A673 (cell line): ENCODE measurements at regions not wholly inside any gene's neighbourhood (a gene's known extent, or its start where the extent isn't known, plus 50 kb on each side); places are given as distances from the start of the nearest gene placed in this dataset.

Experiments used
- BruUV-seq: library from RNA; stranded (reverse); fragments of 400-500 nt; replicated peaks from 2 replicates; lab custom pipeline; 2021; lab: Mats Ljungman, UMichigan
- CTCF ChIA-PET: fragments of 300-600 bp; sonication (Branson Sonifier 250); formaldehyde crosslinking; loops from one replicate; lab custom pipeline; 2022; ENCODE audit warnings: antibody characterized with exemption; lab: Charles Lee
- POLR2A ChIA-PET: fragments of 300-600 bp; sonication (Branson Sonifier 250); formaldehyde crosslinking; loops from one replicate; lab custom pipeline; 2022; ENCODE audit warnings: antibody characterized with exemption; ENCODE audit not compliant: low non-redundant PET; lab: Charles Lee
- DNase-seq: peaks from one replicate; pipeline ENCODE4 v3.0.0-alpha.2; 2015; ENCODE audit warnings: low spot score
- H3K27ac ChIP-seq: fragments of 200-600 bp; sonication (generic); 2 replicates; pipeline ENCODE4 v1.5.1; 2016; ENCODE audit warnings: mixed run types, low read depth, mild to moderate bottlenecking, mixed read lengths, antibody characterized with exemption, low read length; ENCODE audit not compliant: poor library complexity, severe bottlenecking
- H3K27me3 ChIP-seq: fragments of 200-600 bp; sonication (generic); replicated peaks from 2 replicates; pipeline ENCODE4 v1.6.1; 2017; ENCODE audit warnings: mixed run types, low read depth, mild to moderate bottlenecking, mixed read lengths, antibody characterized with exemption, low read length; ENCODE audit not compliant: insufficient read depth, poor library complexity
- H3K36me3 ChIP-seq: fragments of 200-600 bp; sonication (generic); 2 replicates; pipeline ENCODE4 v1.6.1; 2016; ENCODE audit warnings: mixed run types, mild to moderate bottlenecking, mixed read lengths, antibody characterized with exemption, low read length; ENCODE audit not compliant: insufficient read depth, poor library complexity, severe bottlenecking
- H3K4me1 ChIP-seq: fragments of 200-600 bp; sonication (generic); 2 replicates; pipeline ENCODE4 v1.6.1; 2017; ENCODE audit warnings: mixed run types, mild to moderate bottlenecking, mixed read lengths, antibody characterized with exemption, low read length; ENCODE audit not compliant: insufficient read depth, poor library complexity, severe bottlenecking
- H3K4me3 ChIP-seq: fragments of 200-600 bp; sonication (generic); 2 replicates; pipeline ENCODE4 v1.5.1; 2016; ENCODE audit warnings: low read depth, mixed run types, mild to moderate bottlenecking, mixed read lengths, low read length; ENCODE audit not compliant: poor library complexity, severe bottlenecking
- H3K9me3 ChIP-seq: fragments of 200-600 bp; sonication (generic); 2 replicates; pipeline ENCODE4 v1.6.1; 2016; ENCODE audit warnings: mixed run types, low read depth, mild to moderate bottlenecking, mixed read lengths, antibody characterized with exemption, low read length; ENCODE audit not compliant: poor library complexity, severe bottlenecking
- CTCF ChIP-seq: fragments of 300-800, 200-600 bp; sonication (generic); conservative IDR thresholded peaks from 2 replicates; pipeline ENCODE4 v1.5.1; 2017; ENCODE audit warnings: low read depth, mild to moderate bottlenecking, antibody characterized with exemption, low read length, moderate library complexity, mixed read lengths
- EZH2 ChIP-seq: fragments of 200-600 bp; sonication (generic); IDR thresholded peaks from 2 replicates; pipeline ENCODE4 v1.6.1; 2017; ENCODE audit warnings: borderline replicate concordance, low read depth, mild to moderate bottlenecking, mixed read lengths, antibody characterized with exemption, low read length; ENCODE audit not compliant: poor library complexity, severe bottlenecking
- intact Hi-C: fragments of 100-400 bp; cut with micrococcal nuclease; formaldehyde crosslinking; loops from one replicate; pipeline ENCODE4 v1.10.0; 2022; ENCODE audit not compliant: unreplicated experiment

- no peaks in the 10 kb centered on the region for H3K27me3 ChIP-seq
- peaks cover 3% of the 10 kb centered on the region for H3K9me3 ChIP-seq
- no peak overlapping the region for H3K27ac ChIP-seq
- no peak for TF ChIP-seq EZH2
- no peak for TF ChIP-seq CTCF
- intact Hi-C loops = no loop called here
- ChIA-PET POLR2A (no interaction called here), CTCF (no interaction called here)
- DNase-seq = no peak
- H3K4me3 ChIP-seq = no peak overlapping the region
- no TSS peak for BruUV-seq
- H3K36me3 ChIP-seq = no peaks in the 10 kb centered on the region
- no peaks in the 10 kb centered on the region for H3K4me1 ChIP-seq
Observed at GRCh38 chr5:130801963-130802362, 363.1 kb downstream of the HINT1 start.

DNA sequence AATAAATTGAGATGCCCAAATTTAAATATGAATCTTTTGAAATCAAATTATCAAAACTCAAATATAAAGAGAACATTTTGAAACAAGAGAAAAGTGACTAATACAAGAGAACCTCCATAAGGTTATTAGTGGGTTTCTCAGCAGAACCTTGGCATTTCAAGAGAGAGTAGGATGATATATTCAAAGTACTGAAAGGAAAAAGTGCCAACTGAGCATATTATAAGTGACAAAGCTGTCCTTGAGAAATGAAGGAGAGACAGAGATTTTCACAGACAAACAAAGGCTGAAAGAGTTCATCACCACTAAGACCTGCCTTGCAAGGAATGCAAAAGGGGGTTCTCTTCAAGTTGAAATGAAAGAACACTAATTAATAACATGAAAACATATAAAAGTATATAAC is 366.0 kb downstream of the HINT1 start:
- Histone ChIP-seq H3K4me3 (no peak overlapping the region), H3K4me1 (no peaks in the 10 kb centered on the region), H3K27me3 (no peaks in the 10 kb centered on the region), H3K36me3 (no peaks in the 10 kb centered on the region), H3K27ac (no peak overlapping the region), H3K9me3 (peaks cover 3% of the 10 kb centered on the region)
- no TSS peak for BruUV-seq
- intact Hi-C loops = no loop called here
- CTCF ChIA-PET = no interaction called here
- DNase-seq = no peak
- POLR2A ChIA-PET = no interaction called here
- TF ChIP-seq CTCF = no peak
- no peak for TF ChIP-seq EZH2

DNA sequence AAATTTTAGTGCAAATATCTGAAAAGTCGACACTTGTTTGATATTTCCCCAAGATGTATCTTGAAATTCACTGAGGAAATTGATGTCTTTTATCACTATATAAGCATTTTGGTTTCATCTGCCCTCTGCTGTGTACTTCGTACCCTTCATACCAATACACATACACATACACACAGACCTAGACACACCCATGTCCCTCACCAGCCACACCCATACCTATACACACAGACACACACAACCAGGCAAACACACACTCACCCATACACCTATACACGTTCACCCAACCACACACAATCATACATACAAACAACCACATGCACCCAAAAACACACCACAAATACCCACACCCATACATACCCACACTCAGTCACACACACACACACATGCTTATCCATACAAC is 367.8 kb downstream of the HINT1 start:
- no TSS peak for BruUV-seq
- intact Hi-C loops = no loop called here
- CTCF ChIA-PET = no interaction called here

More for the DNA sequence above, 367.8 kb downstream of the HINT1 start:
- POLR2A ChIA-PET = no interaction called here
- H3K4me3 ChIP-seq = no peak overlapping the region
- no peak overlapping the region for H3K27ac ChIP-seq
- no peak for DNase-seq
- peaks cover 3% of the 10 kb centered on the region for H3K9me3 ChIP-seq
- TF ChIP-seq CTCF (no peak), EZH2 (no peak)
- H3K4me1 ChIP-seq = no peaks in the 10 kb centered on the region
- no peaks in the 10 kb centered on the region for H3K27me3 ChIP-seq
- no peaks in the 10 kb centered on the region for H3K36me3 ChIP-seq
